Sigmoid colon (tissue), 3 donors: ENCODE measurements at regions not wholly inside any gene's neighbourhood (a gene's known extent, or its start where the extent isn't known, plus 50 kb on each side); places are given as distances from the start of the nearest gene placed in this dataset.

ENCODE experiments used
- POLR2A ChIP-seq, 2 donors: fragments of 450-650 bp; IDR thresholded peaks; one replicate each; pipeline ENCODE4 v1.6.1; 2016; ENCODE audit warnings: antibody characterized with exemption in 2 of 2, mild to moderate bottlenecking in 2 of 2, moderate library complexity in 2 of 2
- TF ChIP-seq, protein P1 (sequence below), 4 experiments: fragments of 450-650 bp in 3 of 4; fragments of 200-600 bp in 1 of 4; IDR thresholded peaks; one replicate each; pipeline ENCODE4 v1.5.1; 2016 to 2019; ENCODE audit warnings: antibody characterized with exemption in 4 of 4, mild to moderate bottlenecking in 3 of 4, moderate library complexity in 2 of 4

DNA sequence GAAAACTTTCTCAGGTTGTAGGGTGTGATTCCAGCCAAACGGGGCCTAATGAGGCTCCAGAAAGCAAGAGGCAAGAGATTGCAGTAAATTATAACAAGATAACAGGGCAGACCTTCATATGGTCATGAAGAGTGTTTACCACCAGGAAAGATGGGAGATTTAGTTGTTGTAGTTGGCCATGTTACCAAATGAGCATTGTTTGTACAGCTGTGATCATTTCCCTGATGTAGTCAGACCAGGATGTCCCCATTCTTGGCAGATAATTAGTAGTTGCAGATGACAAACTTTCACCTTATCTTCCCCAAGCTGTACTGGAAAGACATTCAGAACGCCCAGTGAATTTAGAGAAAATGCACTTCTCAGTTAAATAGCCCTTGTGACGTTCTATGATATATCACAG is 630.8 kb downstream of the ANKRD7 start:
- TF ChIP-seq, protein P1, sequence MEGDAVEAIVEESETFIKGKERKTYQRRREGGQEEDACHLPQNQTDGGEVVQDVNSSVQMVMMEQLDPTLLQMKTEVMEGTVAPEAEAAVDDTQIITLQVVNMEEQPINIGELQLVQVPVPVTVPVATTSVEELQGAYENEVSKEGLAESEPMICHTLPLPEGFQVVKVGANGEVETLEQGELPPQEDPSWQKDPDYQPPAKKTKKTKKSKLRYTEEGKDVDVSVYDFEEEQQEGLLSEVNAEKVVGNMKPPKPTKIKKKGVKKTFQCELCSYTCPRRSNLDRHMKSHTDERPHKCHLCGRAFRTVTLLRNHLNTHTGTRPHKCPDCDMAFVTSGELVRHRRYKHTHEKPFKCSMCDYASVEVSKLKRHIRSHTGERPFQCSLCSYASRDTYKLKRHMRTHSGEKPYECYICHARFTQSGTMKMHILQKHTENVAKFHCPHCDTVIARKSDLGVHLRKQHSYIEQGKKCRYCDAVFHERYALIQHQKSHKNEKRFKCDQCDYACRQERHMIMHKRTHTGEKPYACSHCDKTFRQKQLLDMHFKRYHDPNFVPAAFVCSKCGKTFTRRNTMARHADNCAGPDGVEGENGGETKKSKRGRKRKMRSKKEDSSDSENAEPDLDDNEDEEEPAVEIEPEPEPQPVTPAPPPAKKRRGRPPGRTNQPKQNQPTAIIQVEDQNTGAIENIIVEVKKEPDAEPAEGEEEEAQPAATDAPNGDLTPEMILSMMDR (IDR thresholded peaks at IDR 0.05) = no peak
- TF ChIP-seq POLR2A (IDR thresholded peaks at IDR 0.05) = no peak
